Adrenal gland (tissue), 9 donors: ENCODE measurements at regions not wholly inside any gene's neighbourhood (a gene's known extent, or its start where the extent isn't known, plus 50 kb on each side); places are given as distances from the start of the nearest gene placed in this dataset.

Experiments
- DNase-seq, 7 donors: peaks; one replicate each; pipeline ENCODE4 v3.0.0-alpha.2; 2019 to 2020
- H3K27ac ChIP-seq, 5 donors: fragments of 200-600 bp; sonication (generic) in 4 of 5; 1 replicate in 3 of 5; 2 replicates in 2 of 5; pipeline versions ENCODE4 v1.5.1 to v1.8.0; 2016 to 2020; ENCODE audit warnings: mild to moderate bottlenecking in 1 of 5
- H3K27me3 ChIP-seq: fragments of 200-600 bp; 2 replicates; pipeline ENCODE4 v1.8.0; 2021
- H3K36me3 ChIP-seq, 2 donors: fragments of 200-600 bp; replicated peaks in 1 of 2; 1 replicate in 1 of 2; 2 replicates in 1 of 2; pipeline versions ENCODE4 v1.5.1 to v1.8.0; 2018 to 2022
- H3K4me1 ChIP-seq, 2 donors: fragments of 200-600 bp; replicated peaks in 1 of 2; 1 replicate in 1 of 2; 2 replicates in 1 of 2; pipeline versions ENCODE4 v1.5.1 to v1.8.0; 2018 to 2021
- H3K4me3 ChIP-seq, 4 donors: fragments of 200-600 bp; sonication (generic) in 3 of 4; one replicate each; pipeline ENCODE4 v1.5.1; 2016 to 2018
- H3K9me3 ChIP-seq, 3 donors: fragments of 200-600 bp; sonication (generic) in 1 of 3; replicated peaks in 1 of 3; 1 replicate in 2 of 3; 2 replicates in 1 of 3; pipeline versions ENCODE4 v1.5.1 to v1.8.0; 2016 to 2021
- CTCF ChIP-seq, 6 experiments: fragments of 450-650 bp in 4 of 6; fragments of 200-600 bp in 2 of 6; sonication (generic) in 1 of 6; IDR thresholded peaks; 1 replicate in 5 of 6; 2 replicates in 1 of 6; pipeline versions ENCODE4 v1.5.1 to v1.8.0; 2016 to 2021; ENCODE audit warnings: antibody characterized with exemption in 6 of 6, mild to moderate bottlenecking in 2 of 6, moderate library complexity in 1 of 6
- POLR2A ChIP-seq, 2 donors: fragments of 450-650 bp; IDR thresholded peaks; one replicate each; pipeline ENCODE4 v1.6.1; 2017; ENCODE audit warnings: antibody characterized with exemption in 2 of 2, mild to moderate bottlenecking in 2 of 2, moderate library complexity in 1 of 2
- WGBS, 4 donors: extraction: QIAGEN DNeasy Blood & Tissue Kit in 2 of 4; methylation state at CpG; one replicate each; pipeline versions ENCODE4 v1.1.5 to v1.1.7; 2013 to 2017; 5-methylcytosine and 5-hydroxymethylcytosine counted together
- intact Hi-C, 2 donors: fragments of 100-400 bp; cut with DNase I; formaldehyde crosslinking; loops; one replicate each; pipeline versions ENCODE4 v1.14.1 to v1.15.0; 2022 to 2023
- donor health status: healthy with polysubstance abuse.
- donor health status: Bipolar disorder and iron deficiency.
- donor health status: DM: yes; HTN: yes; CAD: no.
- donor health status: DM: no; HTN: no; CAD: no.
- donor health status: DM: no; HTN: no; CAD: no.

- H3K27ac ChIP-seq: no peak overlapping the region
- H3K36me3 ChIP-seq: no peaks in the 10 kb centered on the region
- no peak for DNase-seq
- no peaks in the 10 kb centered on the region for H3K4me1 ChIP-seq
- H3K27me3 ChIP-seq: no peaks in the 10 kb centered on the region
- TF ChIP-seq POLR2A (IDR thresholded peaks at IDR 0.05): no peak
- H3K4me3 ChIP-seq: no peak overlapping the region
- intact Hi-C loops: no loop called here
- H3K9me3 ChIP-seq: no peaks in the 10 kb centered on the region
- 45 to 62% (median 54%) methylated on average over 2 of the region's 2 CpGs for WGBS, 4 donors
These were observed 611.9 kb downstream of the DHX35 start for GRCh38 chr20:39574061-39574460.

- Histone ChIP-seq H3K27ac (no peak overlapping the region), H3K9me3 (no peaks in the 10 kb centered on the region), H3K36me3 (no peaks in the 10 kb centered on the region), H3K27me3 (no peaks in the 10 kb centered on the region), H3K4me3 (no peak overlapping the region), H3K4me1 (no peaks in the 10 kb centered on the region)
- TF ChIP-seq CTCF (IDR thresholded peaks at IDR 0.05): no peak
- no peak for TF ChIP-seq POLR2A (IDR thresholded peaks at IDR 0.05)
- intact Hi-C loops: no loop called here
- no peak for DNase-seq
- WGBS, 4 donors: 68 to 84% (median 76%) methylated on average over 5 of the region's 5 CpGs
These were observed 609.0 kb downstream of the DHX35 start for GRCh38 chr20:39571171-39571570.

GRCh38 chr20:39568109-39568508 lies 606.0 kb downstream of the DHX35 start:
- intact Hi-C loops: no loop called here
- WGBS, 4 donors: 79 to 91% (median 86%) methylated on average over 1 of the region's 1 CpG
- H3K27ac ChIP-seq: no peak overlapping the region
- no peak for TF ChIP-seq POLR2A (IDR thresholded peaks at IDR 0.05)
- no peak for TF ChIP-seq CTCF (IDR thresholded peaks at IDR 0.05)
- H3K27me3 ChIP-seq: no peaks in the 10 kb centered on the region
- no peaks in the 10 kb centered on the region for H3K36me3 ChIP-seq
- no peaks in the 10 kb centered on the region for H3K9me3 ChIP-seq
- no peaks in the 10 kb centered on the region for H3K4me1 ChIP-seq
- DNase-seq: no peak
- no peak overlapping the region for H3K4me3 ChIP-seq

GRCh38 chr20:39563349-39563748 lies 601.2 kb downstream of the DHX35 start:
- intact Hi-C loops: no loop called here
- H3K4me3 ChIP-seq: no peak overlapping the region
- no peaks in the 10 kb centered on the region for H3K36me3 ChIP-seq
- no peak for DNase-seq
- no peaks in the 10 kb centered on the region for H3K9me3 ChIP-seq
- no peaks in the 10 kb centered on the region for H3K27me3 ChIP-seq
- 78 to 87% (median 83%) methylated on average over 4 of the region's 4 CpGs for WGBS, 4 donors
- no peaks in the 10 kb centered on the region for H3K4me1 ChIP-seq
- H3K27ac ChIP-seq: no peak overlapping the region
- no peak for TF ChIP-seq CTCF (IDR thresholded peaks at IDR 0.05)
- TF ChIP-seq POLR2A (IDR thresholded peaks at IDR 0.05): no peak

- Histone ChIP-seq H3K4me3 (no peak overlapping the region), H3K4me1 (no peaks in the 10 kb centered on the region), H3K9me3 (no peaks in the 10 kb centered on the region), H3K27me3 (peaks cover 3% of the 10 kb centered on the region), H3K36me3 (no peaks in the 10 kb centered on the region), H3K27ac (no peak overlapping the region)
- TF ChIP-seq CTCF (IDR thresholded peaks at IDR 0.05) (no peak), POLR2A (IDR thresholded peaks at IDR 0.05) (no peak)
- WGBS, 4 donors: 79 to 89% (median 84%) methylated on average over 3 of the region's 3 CpGs
- intact Hi-C loops: no loop called here
- DNase-seq: no peak
These were observed 592.2 kb downstream of the DHX35 start for GRCh38 chr20:39554341-39554740.
